Upper lobe of left lung (tissue), 6 donors: ENCODE measurements at regions not wholly inside any gene's neighbourhood (a gene's known extent, or its start where the extent isn't known, plus 50 kb on each side); places are given as distances from the start of the nearest gene placed in this dataset.

Experiments used
- ATAC-seq, 2 donors: fragments of 200-7000 bp; cut with Tn5 transposase; one replicate each; pipeline ENCODE4 v1.9.1; 2022; ENCODE audit warnings: mild to moderate bottlenecking in 2 of 2, moderate library complexity in 2 of 2; ENCODE audit not compliant: low FRiP score in 2 of 2
- DNase-seq, 2 donors: peaks; one replicate each; pipeline ENCODE4 v3.0.0-alpha.2; 2019 to 2020
- H3K27ac ChIP-seq, 4 donors: fragments of 200-600 bp; sonication (generic); one replicate each; pipeline ENCODE4 v1.5.1; 2016 to 2019
- H3K27me3 ChIP-seq, 4 donors: fragments of 200-600 bp; sonication (generic); one replicate each; pipeline ENCODE4 v1.5.1; 2017 to 2019
- H3K36me3 ChIP-seq, 4 donors: fragments of 200-600 bp; sonication (generic); one replicate each; pipeline ENCODE4 v1.5.1; 2016 to 2019
- H3K4me1 ChIP-seq, 4 donors: fragments of 200-600 bp; sonication (generic); one replicate each; pipeline ENCODE4 v1.5.1; 2018 to 2019
- H3K4me3 ChIP-seq, 4 donors: fragments of 200-600 bp; sonication (generic); one replicate each; pipeline ENCODE4 v1.5.1; 2017 to 2019; ENCODE audit warnings: mild to moderate bottlenecking in 2 of 4, moderate library complexity in 1 of 4
- H3K9me3 ChIP-seq, 4 donors: fragments of 200-600 bp; sonication (generic); one replicate each; pipeline ENCODE4 v1.5.1; 2018 to 2019
- CTCF ChIP-seq, 6 experiments: fragments of 450-650 bp in 4 of 6; fragments of 200-600 bp in 2 of 6; sonication (generic) in 2 of 6; IDR thresholded peaks; one replicate each; pipeline ENCODE4 v1.5.1; 2016 to 2019; ENCODE audit warnings: antibody characterized with exemption in 6 of 6
- EP300 ChIP-seq, 4 donors: sonication (generic); formaldehyde crosslinking; IDR thresholded peaks; one replicate each; pipeline ENCODE4 v1.5.1; 2017; ENCODE audit warnings: antibody characterized with exemption in 4 of 4, control low read depth in 2 of 4
- POLR2A ChIP-seq, 4 donors: fragments of 450-650 bp; IDR thresholded peaks; one replicate each; pipeline ENCODE4 v1.5.1; 2016 to 2017; ENCODE audit warnings: antibody characterized with exemption in 4 of 4, mild to moderate bottlenecking in 2 of 4
- POLR2AphosphoS5 ChIP-seq, 2 donors: sonication (generic); formaldehyde crosslinking; IDR thresholded peaks; one replicate each; pipeline ENCODE4 v1.5.1; 2017; ENCODE audit warnings: antibody characterized with exemption in 2 of 2
- WGBS, 2 donors: methylation state at CpG; one replicate each; pipeline ENCODE4 v1.1.5; 2017 to 2018; 5-methylcytosine and 5-hydroxymethylcytosine counted together
- donor health status: DM: no; HTN: no; CAD: no; lungs with moderate emphysema.
- donor health status: DM: no; HTN: yes; CAD: no; lungs with severe emphysema.

- Histone ChIP-seq H3K9me3 (no peaks in the 10 kb centered on the region), H3K27me3 (no peaks in the 10 kb centered on the region), H3K27ac (peak overlapping the region; percentile 89 to 92 (median 92)), H3K4me1 (peaks cover 38 to 57% (median 43%) of the 10 kb centered on the region in 4 donors), H3K36me3 (no peaks in the 10 kb centered on the region), H3K4me3 (peak overlapping the region in 3 of 4 donors; percentile 6 to 17 (median 6))
- WGBS, 2 donors = 56 to 66% methylated on average over 15 to 23 of the region's 23 CpGs
- peak; percentile 77 to 90 for DNase-seq
- peak; percentile 45 to 54 for ATAC-seq
- no peak for TF ChIP-seq CTCF (IDR thresholded peaks at IDR 0.05)
- TF ChIP-seq EP300 (IDR thresholded peaks at IDR 0.05) = peak in 3 of 4 donors; percentile 62 to 89 (median 74)
- TF ChIP-seq POLR2AphosphoS5 (IDR thresholded peaks at IDR 0.05) = peak in 1 of 2 donors; percentile 35
- peak in 1 of 4 donors; percentile 53 for TF ChIP-seq POLR2A (IDR thresholded peaks at IDR 0.05)
These were observed 120.2 kb downstream of the METRNL start for GRCh38 chr17:83199500-83200201.

- TF ChIP-seq POLR2A (IDR thresholded peaks at IDR 0.05) (peak in 2 of 4 donors; percentile 9 to 60), POLR2AphosphoS5 (IDR thresholded peaks at IDR 0.05) (peak; percentile 54 to 71), CTCF (IDR thresholded peaks at IDR 0.05) (peak in 1 of 6 experiments; percentile 14), EP300 (IDR thresholded peaks at IDR 0.05) (peak in 3 of 4 donors; percentile 7 to 75 (median 33))
- H3K4me1 ChIP-seq = peaks cover 38 to 57% (median 41%) of the 10 kb centered on the region in 4 donors
- peak overlapping the region; percentile 89 to 92 (median 92) for H3K27ac ChIP-seq
- ATAC-seq = peak; percentile 40 to 41
- no peaks in the 10 kb centered on the region for H3K36me3 ChIP-seq
- WGBS, 2 donors = 51 to 61% methylated on average over 18 to 21 of the region's 21 CpGs
- H3K4me3 ChIP-seq = peak overlapping the region in 1 of 4 donors; percentile 2
- H3K9me3 ChIP-seq = no peaks in the 10 kb centered on the region
- H3K27me3 ChIP-seq = no peaks in the 10 kb centered on the region
- DNase-seq = peak; percentile 73 to 87
These were observed 120.9 kb downstream of the METRNL start for GRCh38 chr17:83200231-83200699.

- no peak for ATAC-seq
- Histone ChIP-seq H3K36me3 (no peaks in the 10 kb centered on the region), H3K27ac (peak overlapping the region; percentile 89 to 92 (median 92)), H3K9me3 (no peaks in the 10 kb centered on the region), H3K4me1 (peaks cover 34 to 53% (median 36%) of the 10 kb centered on the region in 4 donors), H3K27me3 (no peaks in the 10 kb centered on the region), H3K4me3 (no peak overlapping the region)
- TF ChIP-seq CTCF (IDR thresholded peaks at IDR 0.05) (no peak), EP300 (IDR thresholded peaks at IDR 0.05) (no peak), POLR2A (IDR thresholded peaks at IDR 0.05) (no peak), POLR2AphosphoS5 (IDR thresholded peaks at IDR 0.05) (no peak)
- DNase-seq = peak; percentile 6 to 20
- 58 to 67% methylated on average over 3 of the region's 3 CpGs for WGBS, 2 donors
These were observed 121.3 kb downstream of the METRNL start for GRCh38 chr17:83200751-83201150.

DNA sequence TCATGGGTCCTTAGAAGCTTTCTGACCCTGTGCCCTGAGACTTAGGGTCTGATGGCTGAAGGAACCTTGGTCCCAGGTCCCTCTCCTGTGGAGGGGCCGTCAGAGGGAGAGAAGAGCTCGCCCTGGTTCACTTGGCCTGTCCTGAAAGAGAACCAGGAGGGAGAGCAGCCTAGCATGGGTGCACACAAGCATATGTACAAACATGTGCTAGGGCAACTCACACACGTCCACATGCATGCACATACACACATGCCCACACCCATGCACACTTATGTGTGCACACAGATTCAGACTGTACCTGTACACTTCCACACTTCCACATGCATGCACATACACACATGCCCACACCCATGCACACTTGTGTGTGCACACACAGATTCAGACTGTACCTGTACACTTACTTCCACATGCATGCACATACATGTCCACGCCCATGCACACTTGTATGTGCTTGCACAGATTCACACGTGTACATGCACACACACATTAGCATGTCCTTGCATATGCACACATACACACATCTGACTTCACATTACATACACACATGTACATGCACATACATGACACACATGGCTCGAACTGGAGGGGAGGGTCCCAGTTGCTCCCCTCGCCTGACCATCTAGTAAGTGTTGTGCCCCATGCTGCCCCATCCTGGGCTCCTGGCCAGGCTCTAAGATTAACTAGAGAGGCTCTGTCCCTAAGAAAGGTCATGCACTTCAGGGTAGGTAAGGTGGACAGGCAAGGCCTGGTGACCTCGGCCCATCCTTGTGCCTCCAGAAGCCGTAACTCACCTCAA lies 122.0 kb downstream of the METRNL start:
- no peak for TF ChIP-seq CTCF (IDR thresholded peaks at IDR 0.05)
- no peak for TF ChIP-seq POLR2AphosphoS5 (IDR thresholded peaks at IDR 0.05)
- no peak for TF ChIP-seq EP300 (IDR thresholded peaks at IDR 0.05)
- TF ChIP-seq POLR2A (IDR thresholded peaks at IDR 0.05) = no peak
- WGBS, 2 donors = 88 to 91% methylated on average over 9 of the region's 9 CpGs
- peaks cover 28 to 50% (median 33%) of the 10 kb centered on the region in 4 donors for H3K4me1 ChIP-seq
- H3K4me3 ChIP-seq = no peak overlapping the region
- ATAC-seq (no peak), DNase-seq (peak in 1 of 2 donors; percentile 15)
- H3K27ac ChIP-seq = peak overlapping the region; percentile 89 to 92 (median 92)
- no peaks in the 10 kb centered on the region for H3K9me3 ChIP-seq
- H3K27me3 ChIP-seq = no peaks in the 10 kb centered on the region
- no peaks in the 10 kb centered on the region for H3K36me3 ChIP-seq
